A549 (cell line): ENCODE measurements at regions not wholly inside any gene's neighbourhood (a gene's known extent, or its start where the extent isn't known, plus 50 kb on each side); places are given as distances from the start of the nearest gene placed in this dataset.

Source experiments
- ATAC-seq, 2 experiments: fragments of 200-7000 bp in 1 of 2; fragments of >200 bp in 1 of 2; cut with Nextera tagmentation in 1 of 2; cut with Tn5 transposase in 1 of 2; 3 replicates each; pipeline versions ENCODE4 v1.8.0 to v1.9.1; 2018 to 2020; ENCODE audit warnings: mild to moderate bottlenecking in 1 of 2, moderate library complexity in 1 of 2
- CTCF ChIA-PET: fragments of 300-600 bp; sonication (Branson Sonifier 250); formaldehyde crosslinking; extraction: SDS; loops from one replicate; lab custom pipeline; 2021; ENCODE audit warnings: antibody characterized with exemption, inconsistent platforms; lab: Yijun Ruan, JAX
- POLR2A ChIA-PET: fragments of 350-600 bp; formaldehyde crosslinking; extraction: SDS; loops from one replicate; lab custom pipeline; 2021; ENCODE audit warnings: antibody characterized with exemption, inconsistent platforms; lab: Yijun Ruan, JAX
- DNase-seq, 2 experiments: peaks; one replicate each; pipeline versions ENCODE4 v3.0.0 to v3.0.0-alpha.2; 2011 to 2016; ENCODE audit warnings: low read depth in 1 of 2, low spot score in 1 of 2
- FAIRE-seq: peaks from 2 replicates; lab custom pipeline; 2011; peaks lifted over from hg19 to GRCh38; lab: Jason Lieb, UNC
- H3K27ac ChIP-seq, 2 experiments: fragments of >200 bp; sonication (Bioruptor Twin); formaldehyde crosslinking; 3 replicates each; pipeline ENCODE4 v1.5.1; 2016 to 2017
- H3K4me1 ChIP-seq: fragments of >200 bp; sonication (Bioruptor Twin); formaldehyde crosslinking; 3 replicates; pipeline ENCODE4 v1.6.1; 2016
- H3K4me2 ChIP-seq: fragments of >200 bp; sonication (Bioruptor Twin); formaldehyde crosslinking; 3 replicates; pipeline ENCODE4 v1.6.1; 2016
- H3K4me3 ChIP-seq: fragments of >200 bp; sonication (Bioruptor Twin); formaldehyde crosslinking; 3 replicates; pipeline ENCODE4 v1.5.1; 2016
- H3K9me3 ChIP-seq: fragments of >200 bp; sonication (Bioruptor Twin); formaldehyde crosslinking; 3 replicates; pipeline ENCODE4 v1.6.1; 2016
- BCL3 ChIP-seq: fragments of >200 bp; sonication (Bioruptor Twin); formaldehyde crosslinking; IDR thresholded peaks from 3 replicates; pipeline ENCODE4 v1.6.1; 2016
- CHD4 ChIP-seq: fragments of 200-600 bp; sonication (generic); IDR thresholded peaks from 2 replicates; pipeline ENCODE4 v1.6.1; 2016; ENCODE audit warnings: antibody characterized with exemption, mild to moderate bottlenecking, borderline replicate concordance
- EHMT2 ChIP-seq: fragments of 200-600 bp; sonication (generic); IDR thresholded peaks from 2 replicates; pipeline ENCODE4 v1.6.1; 2016; ENCODE audit warnings: antibody characterized with exemption, low read depth, mild to moderate bottlenecking, moderate library complexity
- EP300 ChIP-seq, 2 experiments: fragments of >200 bp; sonication (Bioruptor Twin); formaldehyde crosslinking; IDR thresholded peaks; 2 replicates in 1 of 2; 3 replicates in 1 of 2; pipeline ENCODE4 v1.6.1; 2016 to 2017
- ESRRA ChIP-seq: fragments of 150-350 bp; IDR thresholded peaks from 2 replicates; pipeline ENCODE4 v1.6.1; 2014; ENCODE audit warnings: mild to moderate bottlenecking, low read length, borderline replicate concordance
- HDAC2 ChIP-seq: fragments of 200-600 bp; sonication (generic); IDR thresholded peaks from 2 replicates; pipeline ENCODE4 v1.6.1; 2016
- HOXA7 ChIP-seq: fragments of 250-450 bp; sonication (Bioruptor Pico); IDR thresholded peaks from 2 replicates; pipeline ENCODE4 v1.5.0; 2020; ENCODE audit warnings: mild to moderate bottlenecking, moderate library complexity
- HOXB5 ChIP-seq: fragments of 250-450 bp; sonication (Bioruptor Pico); IDR thresholded peaks from 2 replicates; pipeline ENCODE4 v1.5.0; 2020; ENCODE audit warnings: mild to moderate bottlenecking, moderate library complexity
- MYC ChIP-seq: IDR thresholded peaks from 2 replicates; pipeline ENCODE4 v1.6.1; 2012; ENCODE audit warnings: mild to moderate bottlenecking, inconsistent platforms, low read length, improper control_type of control experiment, borderline replicate concordance
- NPAS2 ChIP-seq: fragments of 250-450 bp; sonication (Bioruptor Pico); IDR thresholded peaks from 2 replicates; pipeline ENCODE4 v1.8.0; 2022; ENCODE audit warnings: mild to moderate bottlenecking, moderate library complexity, borderline replicate concordance
- PBX3 ChIP-seq: IDR thresholded peaks from 2 replicates; pipeline ENCODE4 v1.6.1; 2012
- RNF2 ChIP-seq: fragments of 200-600 bp; sonication (generic); IDR thresholded peaks from 2 replicates; pipeline ENCODE4 v1.6.1; 2016; ENCODE audit warnings: low read depth, mild to moderate bottlenecking, antibody characterized with exemption, moderate library complexity, borderline replicate concordance
- SMC3 ChIP-seq: fragments of >200 bp; sonication (Bioruptor Twin); formaldehyde crosslinking; IDR thresholded peaks from 3 replicates; pipeline ENCODE4 v1.6.1; 2018; ENCODE audit warnings: inconsistent platforms
- SREBF2 ChIP-seq: fragments of 450-650 bp; IDR thresholded peaks from 2 replicates; pipeline ENCODE4 v1.6.1; 2014; ENCODE audit warnings: mild to moderate bottlenecking, moderate library complexity
- TFCP2L1 ChIP-seq: fragments of 250-450 bp; sonication (Bioruptor Pico); IDR thresholded peaks from 2 replicates; pipeline ENCODE4 v1.5.0; 2021; ENCODE audit warnings: mild to moderate bottlenecking
- TP53 ChIP-seq: fragments of 250-450 bp; sonication (Bioruptor Pico); IDR thresholded peaks from 2 replicates; pipeline ENCODE4 v1.5.0; 2021; ENCODE audit warnings: mild to moderate bottlenecking, moderate library complexity
- USF2 ChIP-seq: fragments of 450-650 bp; IDR thresholded peaks from 2 replicates; pipeline ENCODE4 v1.6.1; 2014; ENCODE audit warnings: antibody characterized with exemption
- ZSCAN20 ChIP-seq: fragments of 250-450 bp; sonication (Bioruptor Pico); IDR thresholded peaks from 2 replicates; pipeline ENCODE4 v1.8.0; 2022; ENCODE audit warnings: mild to moderate bottlenecking, moderate library complexity
- WGBS: methylation state at CpG from one replicate; pipeline ENCODE4 v1.1.6; 2017; ENCODE audit errors: missing lambda C conversion rate; 5-methylcytosine and 5-hydroxymethylcytosine counted together
- TF ChIP-seq, protein P1 (sequence below): fragments of 250-450 bp; sonication (Bioruptor Pico); IDR thresholded peaks from 2 replicates; pipeline ENCODE4 v1.5.0; 2021; ENCODE audit warnings: mild to moderate bottlenecking, moderate library complexity, borderline replicate concordance
- TF ChIP-seq, protein P2 (sequence below): fragments of 200-600 bp; sonication (generic); IDR thresholded peaks from 2 replicates; pipeline ENCODE4 v1.6.1; 2016; ENCODE audit warnings: antibody characterized with exemption, mild to moderate bottlenecking, moderate library complexity

DNA sequence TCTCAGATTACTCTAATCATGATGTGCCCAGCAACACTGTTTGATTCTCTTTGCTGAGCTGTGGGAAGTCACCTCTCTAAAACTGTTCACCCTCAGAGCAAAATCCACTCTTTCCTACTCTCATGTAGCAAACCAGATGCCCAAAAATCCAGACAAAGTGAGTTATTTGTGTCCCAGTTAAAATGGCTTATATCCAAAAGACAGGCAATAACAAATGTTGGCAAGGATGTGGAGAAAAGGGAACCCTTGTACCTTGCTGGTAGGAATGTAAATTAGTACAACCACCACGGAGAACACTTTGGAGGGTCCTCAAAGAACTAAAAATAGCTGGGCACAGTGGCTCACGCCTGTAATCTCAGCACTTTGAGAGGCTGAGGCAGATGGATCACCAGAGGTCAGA lies 384.0 kb downstream of the HHIPL2 start:
- Histone ChIP-seq H3K4me1 (no peaks in the 10 kb centered on the region), H3K4me3 (no peak overlapping the region), H3K27ac (no peak overlapping the region), H3K4me2 (no peak overlapping the region), H3K9me3 (peaks cover 4% of the 10 kb centered on the region; the same call in 1 of the 3 replicates)
- FAIRE-seq (no peak), ATAC-seq (no peak), DNase-seq (no peak)
- ChIA-PET CTCF (interaction anchor here (2.1 kb wide), 1 partner anchor 686 kb away, joined by 4 read pairs; no protein-coding TSS in a partner anchor), POLR2A (no interaction called here)
- 3% methylated on average over 2 of the region's 2 CpGs for WGBS
- TF ChIP-seq HOXA7 (CRISPR knock-in tag) (no peak), CHD4 (no peak), ZSCAN20 (CRISPR knock-in tag) (no peak), TP53 (CRISPR knock-in tag) (no peak), EHMT2 (no peak), NPAS2 (CRISPR knock-in tag) (no peak), HOXB5 (CRISPR knock-in tag) (no peak), PBX3 (no peak), USF2 (no peak), SMC3 (no peak), ESRRA (no peak), EP300 (IDR thresholded peaks at IDR 0.05) (no peak), TFCP2L1 (no peak), BCL3 (no peak), RNF2 (no peak), MYC (no peak), HDAC2 (no peak), SREBF2 (no peak)
- TF ChIP-seq, protein P1, sequence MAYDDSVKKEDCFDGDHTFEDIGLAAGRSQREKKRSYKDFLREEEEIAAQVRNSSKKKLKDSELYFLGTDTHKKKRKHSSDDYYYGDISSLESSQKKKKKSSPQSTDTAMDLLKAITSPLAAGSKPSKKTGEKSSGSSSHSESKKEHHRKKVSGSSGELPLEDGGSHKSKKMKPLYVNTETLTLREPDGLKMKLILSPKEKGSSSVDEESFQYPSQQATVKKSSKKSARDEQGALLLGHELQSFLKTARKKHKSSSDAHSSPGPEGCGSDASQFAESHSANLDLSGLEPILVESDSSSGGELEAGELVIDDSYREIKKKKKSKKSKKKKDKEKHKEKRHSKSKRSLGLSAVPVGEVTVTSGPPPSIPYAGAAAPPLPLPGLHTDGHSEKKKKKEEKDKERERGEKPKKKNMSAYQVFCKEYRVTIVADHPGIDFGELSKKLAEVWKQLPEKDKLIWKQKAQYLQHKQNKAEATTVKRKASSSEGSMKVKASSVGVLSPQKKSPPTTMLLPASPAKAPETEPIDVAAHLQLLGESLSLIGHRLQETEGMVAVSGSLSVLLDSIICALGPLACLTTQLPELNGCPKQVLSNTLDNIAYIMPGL (CRISPR knock-in tag) = no peak
- TF ChIP-seq, protein P2, sequence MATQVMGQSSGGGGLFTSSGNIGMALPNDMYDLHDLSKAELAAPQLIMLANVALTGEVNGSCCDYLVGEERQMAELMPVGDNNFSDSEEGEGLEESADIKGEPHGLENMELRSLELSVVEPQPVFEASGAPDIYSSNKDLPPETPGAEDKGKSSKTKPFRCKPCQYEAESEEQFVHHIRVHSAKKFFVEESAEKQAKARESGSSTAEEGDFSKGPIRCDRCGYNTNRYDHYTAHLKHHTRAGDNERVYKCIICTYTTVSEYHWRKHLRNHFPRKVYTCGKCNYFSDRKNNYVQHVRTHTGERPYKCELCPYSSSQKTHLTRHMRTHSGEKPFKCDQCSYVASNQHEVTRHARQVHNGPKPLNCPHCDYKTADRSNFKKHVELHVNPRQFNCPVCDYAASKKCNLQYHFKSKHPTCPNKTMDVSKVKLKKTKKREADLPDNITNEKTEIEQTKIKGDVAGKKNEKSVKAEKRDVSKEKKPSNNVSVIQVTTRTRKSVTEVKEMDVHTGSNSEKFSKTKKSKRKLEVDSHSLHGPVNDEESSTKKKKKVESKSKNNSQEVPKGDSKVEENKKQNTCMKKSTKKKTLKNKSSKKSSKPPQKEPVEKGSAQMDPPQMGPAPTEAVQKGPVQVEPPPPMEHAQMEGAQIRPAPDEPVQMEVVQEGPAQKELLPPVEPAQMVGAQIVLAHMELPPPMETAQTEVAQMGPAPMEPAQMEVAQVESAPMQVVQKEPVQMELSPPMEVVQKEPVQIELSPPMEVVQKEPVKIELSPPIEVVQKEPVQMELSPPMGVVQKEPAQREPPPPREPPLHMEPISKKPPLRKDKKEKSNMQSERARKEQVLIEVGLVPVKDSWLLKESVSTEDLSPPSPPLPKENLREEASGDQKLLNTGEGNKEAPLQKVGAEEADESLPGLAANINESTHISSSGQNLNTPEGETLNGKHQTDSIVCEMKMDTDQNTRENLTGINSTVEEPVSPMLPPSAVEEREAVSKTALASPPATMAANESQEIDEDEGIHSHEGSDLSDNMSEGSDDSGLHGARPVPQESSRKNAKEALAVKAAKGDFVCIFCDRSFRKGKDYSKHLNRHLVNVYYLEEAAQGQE = no peak
